BJ (cell line): ENCODE measurements at regions not wholly inside any gene's neighbourhood (a gene's known extent, or its start where the extent isn't known, plus 50 kb on each side); places are given as distances from the start of the nearest gene placed in this dataset.

Source experiments
- CTCF ChIA-PET: fragments of 350-600 bp; formaldehyde crosslinking; extraction: SDS; loops from one replicate; lab custom pipeline; 2021; ENCODE audit warnings: antibody characterized with exemption, inconsistent platforms; lab: Yijun Ruan, JAX
- POLR2A ChIA-PET: fragments of 300-600 bp; sonication (Branson Sonifier 250); formaldehyde crosslinking; extraction: SDS; loops from one replicate; lab custom pipeline; 2021; ENCODE audit warnings: antibody characterized with exemption; lab: Charles Lee
- DNase-seq: peaks from one replicate; pipeline ENCODE4 v3.0.0-alpha.2; 2011; ENCODE audit warnings: low read depth
- H3K27me3 ChIP-seq: 2 replicates; pipeline ENCODE4 v1.6.0; 2011; ENCODE audit warnings: low read length; ENCODE audit not compliant: control insufficient read depth, insufficient read depth
- H3K36me3 ChIP-seq: 2 replicates; pipeline ENCODE4 v1.5.1; 2011; ENCODE audit warnings: low read length; ENCODE audit not compliant: control insufficient read depth, insufficient read depth
- H3K4me3 ChIP-seq: 2 replicates; pipeline ENCODE4 v1.5.1; 2011; ENCODE audit warnings: low read depth, mild to moderate bottlenecking, control low read depth, low read length
- TF ChIP-seq, protein P1 (sequence below): IDR thresholded peaks from 2 replicates; pipeline ENCODE4 v1.5.1; 2011; ENCODE audit warnings: low read depth, mild to moderate bottlenecking, control low read depth, inconsistent platforms, low read length, moderate library complexity; ENCODE audit not compliant: insufficient read depth

DNA sequence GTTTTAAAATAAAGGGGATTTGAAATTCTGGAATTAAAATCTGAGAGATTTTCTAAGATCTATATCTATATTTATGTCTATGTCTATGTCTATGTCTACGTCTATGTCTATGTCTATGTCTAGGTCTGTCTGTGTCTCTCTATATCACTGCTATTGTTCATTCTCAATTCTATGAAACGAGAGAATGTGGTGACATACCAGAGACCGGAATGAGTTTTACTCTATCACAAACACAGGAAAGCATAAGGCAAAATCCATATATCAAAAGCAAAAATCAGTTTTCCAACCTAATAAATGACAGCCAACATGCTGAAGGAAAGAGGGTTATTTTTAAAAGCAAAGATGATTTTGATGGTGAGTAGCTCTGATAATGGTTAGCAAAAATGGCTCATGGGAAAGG, 173.1 kb downstream of the ETNK1 start:
- Histone ChIP-seq H3K4me3 (no peak overlapping the region), H3K27me3 (no peaks in the 10 kb centered on the region), H3K36me3 (no peaks in the 10 kb centered on the region)
- no peak for DNase-seq
- POLR2A ChIA-PET = no interaction called here
- CTCF ChIA-PET = interaction anchor here (1.1 kb wide), 1 partner anchor 10 kb away, joined by 3 read pairs; no protein-coding TSS in a partner anchor
- TF ChIP-seq, protein P1, sequence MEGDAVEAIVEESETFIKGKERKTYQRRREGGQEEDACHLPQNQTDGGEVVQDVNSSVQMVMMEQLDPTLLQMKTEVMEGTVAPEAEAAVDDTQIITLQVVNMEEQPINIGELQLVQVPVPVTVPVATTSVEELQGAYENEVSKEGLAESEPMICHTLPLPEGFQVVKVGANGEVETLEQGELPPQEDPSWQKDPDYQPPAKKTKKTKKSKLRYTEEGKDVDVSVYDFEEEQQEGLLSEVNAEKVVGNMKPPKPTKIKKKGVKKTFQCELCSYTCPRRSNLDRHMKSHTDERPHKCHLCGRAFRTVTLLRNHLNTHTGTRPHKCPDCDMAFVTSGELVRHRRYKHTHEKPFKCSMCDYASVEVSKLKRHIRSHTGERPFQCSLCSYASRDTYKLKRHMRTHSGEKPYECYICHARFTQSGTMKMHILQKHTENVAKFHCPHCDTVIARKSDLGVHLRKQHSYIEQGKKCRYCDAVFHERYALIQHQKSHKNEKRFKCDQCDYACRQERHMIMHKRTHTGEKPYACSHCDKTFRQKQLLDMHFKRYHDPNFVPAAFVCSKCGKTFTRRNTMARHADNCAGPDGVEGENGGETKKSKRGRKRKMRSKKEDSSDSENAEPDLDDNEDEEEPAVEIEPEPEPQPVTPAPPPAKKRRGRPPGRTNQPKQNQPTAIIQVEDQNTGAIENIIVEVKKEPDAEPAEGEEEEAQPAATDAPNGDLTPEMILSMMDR = no peak

DNA sequence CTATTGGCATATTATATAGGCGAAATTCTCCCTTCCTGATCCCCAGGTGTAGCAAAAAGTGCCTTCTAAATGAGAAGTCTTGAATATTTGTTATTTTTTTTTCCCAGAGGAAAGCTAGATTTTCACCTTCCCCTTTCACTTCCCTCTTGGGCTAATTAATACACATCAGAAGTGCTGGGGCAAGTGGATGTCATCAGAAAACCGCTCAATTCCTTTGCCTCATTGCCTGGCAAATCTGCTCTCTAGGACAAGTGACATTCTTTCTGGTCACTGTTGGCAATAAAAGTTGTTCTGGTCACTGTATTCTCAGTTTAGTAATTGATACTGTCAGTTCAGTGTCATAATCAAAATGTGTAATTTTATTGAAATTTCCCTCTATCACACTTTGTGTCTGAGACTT, 174.5 kb downstream of the ETNK1 start:
- no peaks in the 10 kb centered on the region for H3K27me3 ChIP-seq
- DNase-seq = no peak
- ChIA-PET POLR2A (no interaction called here), CTCF (no interaction called here)
- no peaks in the 10 kb centered on the region for H3K36me3 ChIP-seq
- TF ChIP-seq, protein P1 = no peak
- no peak overlapping the region for H3K4me3 ChIP-seq

DNA sequence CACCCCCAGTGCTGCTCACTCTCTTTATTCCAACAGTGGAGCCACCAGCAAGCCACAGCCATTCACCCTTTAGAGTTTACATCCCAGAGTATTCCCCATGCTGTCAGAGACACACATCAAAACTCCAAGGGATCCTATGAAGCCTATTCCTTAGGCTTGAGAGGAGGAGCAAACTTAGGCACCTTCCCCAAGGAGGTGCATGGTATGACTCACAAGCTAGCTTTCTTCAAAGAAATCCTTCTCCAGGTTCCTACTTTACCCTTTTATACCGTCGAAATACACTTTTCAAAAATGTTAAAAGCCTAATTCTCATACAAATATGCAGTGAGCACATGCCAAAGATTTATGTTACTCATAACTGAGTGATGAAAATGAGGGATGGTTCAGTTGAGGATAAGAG, 175.4 kb downstream of the ETNK1 start:
- Histone ChIP-seq H3K27me3 (no peaks in the 10 kb centered on the region), H3K36me3 (no peaks in the 10 kb centered on the region), H3K4me3 (no peak overlapping the region)
- POLR2A ChIA-PET = no interaction called here
- DNase-seq = no peak
- TF ChIP-seq, protein P1 = no peak
- CTCF ChIA-PET = no interaction called here

DNA sequence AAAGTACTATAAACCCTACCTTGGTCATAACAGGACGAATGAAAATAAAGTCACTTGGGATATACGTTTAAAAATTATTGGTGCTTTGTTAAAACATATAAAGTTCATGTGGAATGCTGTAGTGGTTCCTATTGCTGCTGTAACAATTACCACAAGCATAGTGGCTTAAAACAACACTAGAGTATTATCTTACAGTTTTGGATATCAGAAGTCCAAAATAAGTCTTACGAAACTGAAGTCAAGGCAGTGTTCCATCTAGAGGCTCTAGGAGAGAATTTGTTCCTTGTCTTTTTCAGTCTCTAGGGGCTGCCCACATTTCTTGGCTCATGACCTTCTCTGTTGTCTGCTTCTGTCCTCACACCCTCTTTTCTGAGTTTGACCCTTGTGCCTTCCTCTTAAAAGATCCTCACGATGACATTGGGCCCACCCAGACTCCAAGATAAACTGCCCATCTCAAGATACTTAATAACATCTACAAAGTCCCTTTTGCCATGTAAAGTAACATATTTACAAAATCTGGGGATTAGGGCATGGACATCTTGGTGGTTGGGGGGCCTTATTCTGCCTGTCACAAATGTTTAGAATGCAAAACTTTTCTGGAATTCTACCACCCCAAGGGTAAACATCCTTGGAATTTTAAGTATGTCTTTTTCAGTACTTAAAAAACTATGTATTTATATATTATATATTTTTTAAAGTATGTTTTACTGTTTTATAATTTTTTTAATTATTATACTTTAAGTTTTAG, 178.1 kb downstream of the ETNK1 start:
- CTCF ChIA-PET = no interaction called here
- no peaks in the 10 kb centered on the region for H3K36me3 ChIP-seq
- TF ChIP-seq, protein P1 = no peak

DNA sequence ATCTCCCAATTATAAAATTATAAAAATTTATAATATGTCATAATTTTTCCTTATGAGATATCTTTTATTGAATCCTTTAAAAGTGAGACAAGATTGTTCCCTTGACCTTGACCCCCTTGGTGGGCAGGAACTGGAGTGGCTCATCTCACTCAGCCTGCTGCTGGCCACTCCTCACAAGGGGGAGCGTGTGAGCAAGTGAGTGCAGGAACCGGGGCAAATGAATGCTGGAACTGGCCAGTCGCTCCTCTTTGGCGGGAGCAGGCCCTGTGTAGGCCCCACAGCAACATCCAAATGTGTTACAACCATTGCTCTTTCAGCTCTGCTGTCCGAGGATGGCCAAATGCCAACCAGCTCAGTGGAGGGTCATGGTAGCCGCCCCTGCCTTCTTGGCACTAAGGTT, 178.8 kb downstream of the ETNK1 start:
- CTCF ChIA-PET = no interaction called here
- H3K4me3 ChIP-seq = no peak overlapping the region
- TF ChIP-seq, protein P1 = no peak
- no peak for DNase-seq
- POLR2A ChIA-PET = no interaction called here
- no peaks in the 10 kb centered on the region for H3K36me3 ChIP-seq
- no peaks in the 10 kb centered on the region for H3K27me3 ChIP-seq

More for the DNA sequence above, 178.1 kb downstream of the ETNK1 start:
- POLR2A ChIA-PET = no interaction called here
- Histone ChIP-seq H3K4me3 (no peak overlapping the region), H3K27me3 (no peaks in the 10 kb centered on the region)
- DNase-seq = no peak
